RPMI7951 (cell line): ENCODE measurements at regions not wholly inside any gene's neighbourhood (a gene's known extent, or its start where the extent isn't known, plus 50 kb on each side); places are given as distances from the start of the nearest gene placed in this dataset.
"Not testable (repeated sequence)": the region's sequence is repeated elsewhere in the genome, so short reads cannot be mapped to it uniquely, and the experiment has no call there.

Source experiments
- DNase-seq: peaks from one replicate; pipeline ENCODE4 v3.0.0-alpha.2; 2012; ENCODE audit warnings: low read depth

- DNase-seq: no peak
Observed at GRCh38 chr3:196147116-196147515, 64.1 kb downstream of the ZDHHC19 start.

- no peak for DNase-seq
Observed at GRCh38 chr3:196145468-196146262, 63.8 kb upstream of the TFRC start.

- DNase-seq: no peak
Observed at GRCh38 chr3:196144383-196145105, 62.7 kb upstream of the TFRC start.

GRCh38 chr3:196143708-196144382 is 62.0 kb upstream of the TFRC start:
- DNase-seq: no peak

- no peak for DNase-seq
Observed at GRCh38 chr3:196142202-196142956, 60.5 kb upstream of the TFRC start.

- DNase-seq: no peak
Observed at GRCh38 chr3:196141866-196142201, 59.9 kb upstream of the TFRC start.

- no peak for DNase-seq
Observed at GRCh38 chr3:196141052-196141865, 59.4 kb upstream of the TFRC start.

GRCh38 chr3:196140224-196140623 is 58.3 kb upstream of the TFRC start:
- no peak for DNase-seq

- DNase-seq: no peak
Observed at GRCh38 chr3:196139281-196139680, 57.4 kb upstream of the TFRC start.

GRCh38 chr3:196138482-196139254 is 56.8 kb upstream of the TFRC start:
- no peak for DNase-seq

GRCh38 chr3:196136640-196136989 is 54.7 kb upstream of the TFRC start:
- DNase-seq: not testable (repeated sequence)

GRCh38 chr3:196135693-196136639 is 54.1 kb upstream of the TFRC start:
- DNase-seq: peak; percentile 40

GRCh38 chr3:196134691-196135090 is 52.8 kb upstream of the TFRC start:
- no peak for DNase-seq

- DNase-seq: not testable (repeated sequence)
Observed at GRCh38 chr3:196133869-196134268, 52.0 kb upstream of the TFRC start.

- no peak for DNase-seq
Observed at GRCh38 chr3:196131921-196132320, 50.0 kb upstream of the TFRC start.
